Osteoblast (primary cell): ENCODE measurements at regions not wholly inside any gene's neighbourhood (a gene's known extent, or its start where the extent isn't known, plus 50 kb on each side); places are given as distances from the start of the nearest gene placed in this dataset.

Experiments
- DNase-seq: peaks from one replicate; pipeline ENCODE4 v3.0.0; 2011; ENCODE audit warnings: low spot score, mixed read lengths; ENCODE audit not compliant: insufficient read length; ENCODE audit errors: missing footprints
- H2AFZ ChIP-seq: 2 replicates; pipeline ENCODE4 v1.6.0; 2011; ENCODE audit warnings: mild to moderate bottlenecking, low read length
- H3K27ac ChIP-seq: 2 replicates; pipeline ENCODE4 v1.5.1; 2011; ENCODE audit warnings: mild to moderate bottlenecking, low read depth, low read length, moderate library complexity
- H3K27me3 ChIP-seq: 2 replicates; pipeline ENCODE4 v1.6.0; 2012; ENCODE audit warnings: mild to moderate bottlenecking, control low read depth, inconsistent platforms, low read length, moderate library complexity; ENCODE audit not compliant: insufficient read depth
- H3K36me3 ChIP-seq: 2 replicates; pipeline ENCODE4 v1.5.1; 2011; ENCODE audit warnings: mild to moderate bottlenecking, low read length, control low read depth, moderate library complexity; ENCODE audit not compliant: insufficient read depth
- H3K4me1 ChIP-seq: 2 replicates; pipeline ENCODE4 v1.5.1; 2011; ENCODE audit warnings: mild to moderate bottlenecking, low read length, control low read depth, moderate library complexity; ENCODE audit not compliant: insufficient read depth
- H3K4me2 ChIP-seq: 2 replicates; pipeline ENCODE4 v1.6.0; 2011; ENCODE audit warnings: mild to moderate bottlenecking, low read length; ENCODE audit not compliant: insufficient read depth
- H3K4me3 ChIP-seq: fragments of 200-600 bp; sonication (generic); 3 replicates; pipeline ENCODE4 v1.5.1; 2012; ENCODE audit warnings: mild to moderate bottlenecking, low read length, inconsistent platforms; ENCODE audit not compliant: insufficient read depth
- H3K79me2 ChIP-seq: 2 replicates; pipeline ENCODE4 v1.6.0; 2012; ENCODE audit warnings: mild to moderate bottlenecking, low read length, control low read depth, inconsistent platforms; ENCODE audit not compliant: insufficient read depth
- H3K9me3 ChIP-seq: 2 replicates; pipeline ENCODE4 v1.5.1; 2011; ENCODE audit warnings: low read depth, low read length, control low read depth
- H4K20me1 ChIP-seq: 2 replicates; pipeline ENCODE4 v1.6.0; 2012; ENCODE audit warnings: mild to moderate bottlenecking, low read length, control low read depth; ENCODE audit not compliant: insufficient read depth
- TF ChIP-seq, protein P1 (sequence below): IDR thresholded peaks from 2 replicates; pipeline ENCODE4 v1.5.1; 2011; ENCODE audit warnings: mild to moderate bottlenecking, low read depth, low read length, moderate library complexity; ENCODE audit errors: extremely low read depth

DNA sequence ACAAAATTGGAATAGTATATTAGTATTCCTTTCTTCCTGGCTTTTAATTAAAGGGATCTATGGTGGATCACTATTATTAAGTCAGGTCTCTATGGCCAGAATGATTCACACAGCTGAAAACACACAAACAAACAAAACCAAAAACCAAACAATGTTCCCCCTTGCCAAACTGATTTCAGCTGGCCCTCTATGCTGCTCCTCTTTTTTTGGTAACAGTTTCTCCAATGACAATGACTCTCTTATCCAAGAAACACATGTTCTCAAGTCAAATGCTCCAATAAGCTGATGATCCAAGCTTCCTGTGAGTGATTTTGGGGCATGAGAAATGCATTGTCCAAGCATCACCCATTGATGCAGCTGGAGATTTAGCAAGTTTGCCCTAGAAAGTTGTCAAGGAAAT is 193.4 kb upstream of the TUT7 start:
- TF ChIP-seq, protein P1, sequence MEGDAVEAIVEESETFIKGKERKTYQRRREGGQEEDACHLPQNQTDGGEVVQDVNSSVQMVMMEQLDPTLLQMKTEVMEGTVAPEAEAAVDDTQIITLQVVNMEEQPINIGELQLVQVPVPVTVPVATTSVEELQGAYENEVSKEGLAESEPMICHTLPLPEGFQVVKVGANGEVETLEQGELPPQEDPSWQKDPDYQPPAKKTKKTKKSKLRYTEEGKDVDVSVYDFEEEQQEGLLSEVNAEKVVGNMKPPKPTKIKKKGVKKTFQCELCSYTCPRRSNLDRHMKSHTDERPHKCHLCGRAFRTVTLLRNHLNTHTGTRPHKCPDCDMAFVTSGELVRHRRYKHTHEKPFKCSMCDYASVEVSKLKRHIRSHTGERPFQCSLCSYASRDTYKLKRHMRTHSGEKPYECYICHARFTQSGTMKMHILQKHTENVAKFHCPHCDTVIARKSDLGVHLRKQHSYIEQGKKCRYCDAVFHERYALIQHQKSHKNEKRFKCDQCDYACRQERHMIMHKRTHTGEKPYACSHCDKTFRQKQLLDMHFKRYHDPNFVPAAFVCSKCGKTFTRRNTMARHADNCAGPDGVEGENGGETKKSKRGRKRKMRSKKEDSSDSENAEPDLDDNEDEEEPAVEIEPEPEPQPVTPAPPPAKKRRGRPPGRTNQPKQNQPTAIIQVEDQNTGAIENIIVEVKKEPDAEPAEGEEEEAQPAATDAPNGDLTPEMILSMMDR, result no peak
- Histone ChIP-seq H3K79me2 (no peaks in the 10 kb centered on the region), H3K4me2 (no peak overlapping the region), H3K4me1 (peaks cover 23% of the 10 kb centered on the region), H4K20me1 (no peaks in the 10 kb centered on the region), H3K27me3 (peaks cover 2% of the 10 kb centered on the region), H2AFZ (no peak overlapping the region), H3K9me3 (no peaks in the 10 kb centered on the region), H3K4me3 (no peak overlapping the region), H3K36me3 (no peaks in the 10 kb centered on the region), H3K27ac (no peak overlapping the region)
- no peak for DNase-seq

- Histone ChIP-seq H3K27ac (no peak overlapping the region), H2AFZ (no peak overlapping the region)
- TF ChIP-seq, protein P1, result no peak
Measured at GRCh38 chr9:86546712-86547111, 192.5 kb upstream of the TUT7 start.

GRCh38 chr9:86545090-86545489 is 190.9 kb upstream of the TUT7 start:
- Histone ChIP-seq H4K20me1 (no peaks in the 10 kb centered on the region), H3K79me2 (no peaks in the 10 kb centered on the region), H3K27ac (no peak overlapping the region), H3K4me3 (no peak overlapping the region), H3K36me3 (no peaks in the 10 kb centered on the region), H2AFZ (no peak overlapping the region), H3K4me1 (peaks cover 15% of the 10 kb centered on the region), H3K9me3 (no peaks in the 10 kb centered on the region), H3K4me2 (no peak overlapping the region), H3K27me3 (peaks cover 2% of the 10 kb centered on the region)
- TF ChIP-seq, protein P1, result no peak
- no peak for DNase-seq

More at GRCh38 chr9:86546712-86547111, 192.5 kb upstream of the TUT7 start:
- H3K27me3 ChIP-seq, result peaks cover 2% of the 10 kb centered on the region
- no peaks in the 10 kb centered on the region for H3K79me2 ChIP-seq
- H3K4me2 ChIP-seq, result no peak overlapping the region
- H3K9me3 ChIP-seq, result no peaks in the 10 kb centered on the region
- H3K36me3 ChIP-seq, result no peaks in the 10 kb centered on the region
- H4K20me1 ChIP-seq, result no peaks in the 10 kb centered on the region
- peaks cover 23% of the 10 kb centered on the region for H3K4me1 ChIP-seq
- DNase-seq, result no peak
- no peak overlapping the region for H3K4me3 ChIP-seq

DNA sequence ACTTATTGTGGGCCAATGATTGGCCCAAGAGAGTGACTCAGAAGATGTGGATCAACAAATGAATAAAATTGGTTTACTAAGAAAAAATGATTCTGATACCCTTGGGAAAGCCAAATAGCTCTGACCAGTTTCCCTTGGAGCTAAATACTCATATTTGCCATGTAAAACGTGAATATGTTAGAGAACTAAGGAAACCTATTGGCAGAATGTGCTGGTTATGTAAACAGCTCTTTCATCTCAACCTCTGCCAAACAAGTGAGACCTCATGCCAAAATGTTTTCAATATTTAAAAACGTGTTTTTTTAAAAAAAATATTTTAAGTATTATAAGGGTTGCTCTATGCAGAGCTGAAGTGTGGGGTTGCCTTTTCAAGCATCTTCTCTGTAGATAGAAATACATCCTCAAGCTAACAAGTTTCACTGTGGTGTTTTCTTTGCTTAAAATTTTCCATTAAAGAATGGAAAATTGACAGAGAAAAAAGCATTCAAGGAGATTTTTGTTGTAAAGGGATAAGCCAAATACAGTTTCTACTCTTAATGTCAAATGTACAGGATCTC is 186.9 kb upstream of the TUT7 start:
- Histone ChIP-seq H3K36me3 (no peaks in the 10 kb centered on the region), H4K20me1 (no peaks in the 10 kb centered on the region), H3K4me1 (no peaks in the 10 kb centered on the region), H3K79me2 (no peaks in the 10 kb centered on the region), H2AFZ (no peak overlapping the region), H3K9me3 (no peaks in the 10 kb centered on the region), H3K27ac (no peak overlapping the region), H3K27me3 (no peaks in the 10 kb centered on the region), H3K4me2 (no peak overlapping the region), H3K4me3 (no peak overlapping the region)
- TF ChIP-seq, protein P1, result no peak
- no peak for DNase-seq
